IMR-90 (cell line): ENCODE measurements at regions not wholly inside any gene's neighbourhood (a gene's known extent, or its start where the extent isn't known, plus 50 kb on each side); places are given as distances from the start of the nearest gene placed in this dataset.

Source experiments
- ATAC-seq: fragments of 200-7000 bp; cut with Tn5 transposase; 2 replicates; pipeline ENCODE4 v1.9.1; 2020; ENCODE audit warnings: low read depth, mild to moderate bottlenecking, moderate library complexity
- BruUV-seq: library from RNA; stranded (reverse); fragments of 400-500 nt; replicated peaks from 2 replicates; lab custom pipeline; 2021; lab: Mats Ljungman, UMichigan
- CTCF ChIA-PET: fragments of 300-600 bp; formaldehyde crosslinking; extraction: SDS; loops from one replicate; lab custom pipeline; 2021; ENCODE audit warnings: antibody characterized with exemption; lab: Yijun Ruan, JAX
- POLR2A ChIA-PET: fragments of 300-600 bp; sonication (Branson Sonifier 250); formaldehyde crosslinking; loops from one replicate; lab custom pipeline; 2022; ENCODE audit warnings: antibody characterized with exemption; ENCODE audit not compliant: unreplicated experiment; lab: Charles Lee
- DNase-seq: peaks from one replicate; pipeline ENCODE4 v3.0.0; 2013
- H2AFZ ChIP-seq: replicated peaks from 2 replicates; pipeline ENCODE3; 2013; ENCODE audit warnings: low read length, mild to moderate bottlenecking; ENCODE audit not compliant: poor library complexity
- H2AK5ac ChIP-seq: 2 replicates; pipeline ENCODE4 v1.6.1; 2013; ENCODE audit warnings: low read depth, low read length, inconsistent platforms
- H2AK9ac ChIP-seq: replicated peaks from 2 replicates; pipeline ENCODE3; 2013; ENCODE audit warnings: mild to moderate bottlenecking, low read depth, low read length, moderate library complexity; ENCODE audit not compliant: poor library complexity
- H2BK120ac ChIP-seq: 2 replicates; pipeline ENCODE4 v1.6.1; 2013; ENCODE audit warnings: low read depth, low read length, inconsistent platforms
- H2BK15ac ChIP-seq: 3 replicates; pipeline ENCODE4 v1.6.1; 2013; ENCODE audit warnings: low read depth, low read length, inconsistent platforms
- H2BK20ac ChIP-seq: 2 replicates; pipeline ENCODE4 v1.6.1; 2013; ENCODE audit warnings: low read depth, mild to moderate bottlenecking, inconsistent platforms, low read length, moderate library complexity
- H2BK5ac ChIP-seq: 2 replicates; pipeline ENCODE4 v1.6.1; 2013; ENCODE audit warnings: mild to moderate bottlenecking, low read depth, low read length, inconsistent platforms; ENCODE audit not compliant: poor library complexity, severe bottlenecking
- H3K14ac ChIP-seq: replicated peaks from 2 replicates; pipeline ENCODE4 v1.6.1; 2013; ENCODE audit warnings: low read depth, low read length, inconsistent platforms
- H3K18ac ChIP-seq: 2 replicates; pipeline ENCODE4 v1.6.1; 2013; ENCODE audit warnings: low read depth, low read length, control low read depth
- H3K23ac ChIP-seq: 2 replicates; pipeline ENCODE4 v1.6.1; 2013; ENCODE audit warnings: low read depth, low read length, inconsistent platforms
- H3K27ac ChIP-seq: 2 replicates; pipeline ENCODE4 v1.5.1; 2013; ENCODE audit warnings: mild to moderate bottlenecking, control low read depth, low read length; ENCODE audit not compliant: insufficient read depth
- H3K27me3 ChIP-seq: 2 replicates; pipeline ENCODE4 v1.6.1; 2013; ENCODE audit warnings: low read length; ENCODE audit not compliant: control insufficient read depth, insufficient read depth
- H3K36me3 ChIP-seq: 2 replicates; pipeline ENCODE4 v1.6.1; 2013; ENCODE audit warnings: low read length, mixed read lengths; ENCODE audit not compliant: control insufficient read depth, insufficient read depth
- H3K4ac ChIP-seq: 2 replicates; pipeline ENCODE4 v1.6.1; 2013; ENCODE audit warnings: low read depth, low read length, inconsistent platforms
- H3K4me1 ChIP-seq: 2 replicates; pipeline ENCODE4 v1.6.1; 2013; ENCODE audit warnings: low read length, mixed read lengths; ENCODE audit not compliant: control insufficient read depth, insufficient read depth
- H3K4me2 ChIP-seq: 2 replicates; pipeline ENCODE4 v1.6.1; 2013; ENCODE audit warnings: low read depth, mild to moderate bottlenecking, control low read depth, low read length, moderate library complexity
- H3K4me3 ChIP-seq: 2 replicates; pipeline ENCODE4 v1.5.1; 2013; ENCODE audit warnings: low read depth, mild to moderate bottlenecking, control low read depth, low read length, moderate library complexity; ENCODE audit not compliant: insufficient read depth
- H3K56ac ChIP-seq: 2 replicates; pipeline ENCODE4 v1.6.1; 2013; ENCODE audit warnings: low read length, inconsistent platforms; ENCODE audit not compliant: insufficient read depth; ENCODE audit errors: extremely low read depth
- H3K79me1 ChIP-seq, 2 experiments: 2 replicates each; pipeline ENCODE4 v1.6.1; 2013; ENCODE audit warnings: low read length in 2 of 2, inconsistent platforms in 1 of 2, low read depth in 1 of 2
- H3K9ac ChIP-seq: 2 replicates; pipeline ENCODE4 v1.6.1; 2013; ENCODE audit warnings: low read depth, low read length, control low read depth
- H3K9me1 ChIP-seq: 2 replicates; pipeline ENCODE4 v1.6.1; 2013; ENCODE audit warnings: low read length, inconsistent platforms; ENCODE audit not compliant: insufficient read depth
- H3K9me3 ChIP-seq: 2 replicates; pipeline ENCODE4 v1.6.1; 2013; ENCODE audit warnings: low read length; ENCODE audit not compliant: control insufficient read depth, insufficient read depth
- H4K20me1 ChIP-seq: 2 replicates; pipeline ENCODE4 v1.6.1; 2013; ENCODE audit warnings: low read length, inconsistent platforms; ENCODE audit not compliant: insufficient read depth
- H4K5ac ChIP-seq: 2 replicates; pipeline ENCODE4 v1.6.1; 2013; ENCODE audit warnings: mild to moderate bottlenecking, low read depth, low read length, control low read depth
- H4K8ac ChIP-seq, 2 experiments: 2 replicates each; pipeline ENCODE4 v1.6.1; 2013; ENCODE audit warnings: low read depth in 2 of 2, low read length in 2 of 2, control low read depth in 1 of 2, inconsistent platforms in 1 of 2
- H4K91ac ChIP-seq: 2 replicates; pipeline ENCODE4 v1.6.1; 2013; ENCODE audit warnings: low read depth, low read length, inconsistent platforms; ENCODE audit not compliant: insufficient read depth
- BHLHE40 ChIP-seq: fragments of 150-350 bp; IDR thresholded peaks from 2 replicates; pipeline ENCODE4 v1.6.1; 2016; ENCODE audit warnings: mild to moderate bottlenecking, low read depth, low read length
- CEBPB ChIP-seq: IDR thresholded peaks from 2 replicates; pipeline ENCODE4 v1.6.1; 2012; ENCODE audit warnings: low read depth, low read length, improper control_type of control experiment
- CHD1 ChIP-seq: IDR thresholded peaks from 2 replicates; pipeline ENCODE4 v1.6.1; 2012; ENCODE audit warnings: low read depth, low read length, improper control_type of control experiment
- CTCF ChIP-seq: conservative IDR thresholded peaks from 2 replicates; pipeline ENCODE4 v1.5.1; 2012; ENCODE audit warnings: mild to moderate bottlenecking, low read depth, low read length, improper control_type of control experiment
- ELK1 ChIP-seq: fragments of 150-350 bp; IDR thresholded peaks from 2 replicates; pipeline ENCODE4 v1.6.1; 2016; ENCODE audit warnings: low read depth, mild to moderate bottlenecking, low read length, moderate library complexity, borderline replicate concordance
- FOS ChIP-seq: fragments of 150-350 bp; IDR thresholded peaks from 2 replicates; pipeline ENCODE4 v1.6.1; 2016; ENCODE audit warnings: low read depth, low read length
- MAFK ChIP-seq: IDR thresholded peaks from 2 replicates; pipeline ENCODE4 v1.6.1; 2012; ENCODE audit warnings: low read depth, low read length, improper control_type of control experiment
- MAZ ChIP-seq: IDR thresholded peaks from 2 replicates; pipeline ENCODE4 v1.6.1; 2012; ENCODE audit warnings: low read depth, mild to moderate bottlenecking, low read length, improper control_type of control experiment, moderate library complexity, borderline replicate concordance
- MXI1 ChIP-seq: IDR thresholded peaks from 2 replicates; pipeline ENCODE4 v1.6.1; 2012; ENCODE audit warnings: low read depth, mild to moderate bottlenecking, low read length, moderate library complexity, borderline replicate concordance
- NFE2L2 ChIP-seq: fragments of 150-350 bp; IDR thresholded peaks from 2 replicates; pipeline ENCODE4 v1.6.1; 2016; ENCODE audit warnings: low read depth, mild to moderate bottlenecking, low read length
- POLR2A ChIP-seq: IDR thresholded peaks from 2 replicates; pipeline ENCODE4 v1.6.1; 2012; ENCODE audit warnings: mild to moderate bottlenecking, low read depth, low read length
- RAD21 ChIP-seq: IDR thresholded peaks from 2 replicates; pipeline ENCODE4 v1.6.1; 2012; ENCODE audit warnings: low read length, improper control_type of control experiment
- RCOR1 ChIP-seq: IDR thresholded peaks from 2 replicates; pipeline ENCODE4 v1.6.1; 2012; ENCODE audit warnings: mild to moderate bottlenecking, low read length, improper control_type of control experiment; ENCODE audit not compliant: insufficient replicate concordance
- RFX5 ChIP-seq: IDR thresholded peaks from 2 replicates; pipeline ENCODE4 v1.8.0; 2012; ENCODE audit warnings: low read depth, mild to moderate bottlenecking, low read length, moderate library complexity
- SMC3 ChIP-seq: fragments of 150-350 bp; IDR thresholded peaks from 2 replicates; pipeline ENCODE4 v1.6.1; 2016; ENCODE audit warnings: low read depth, mild to moderate bottlenecking, antibody characterized with exemption, low read length, moderate library complexity
- USF2 ChIP-seq: fragments of 150-350 bp; IDR thresholded peaks from 2 replicates; pipeline ENCODE4 v1.6.1; 2017; ENCODE audit warnings: mild to moderate bottlenecking, antibody characterized with exemption, low read length, low read depth
- WGBS, 2 experiments: methylation state at CpG; one replicate each; pipeline versions ENCODE4 v1.1.5 to v1.1.7; 2013; ENCODE audit warnings: missing lambda C conversion rate in 2 of 2; ENCODE audit not compliant: insufficient read length in 1 of 2; ENCODE audit errors: extremely low coverage in 2 of 2; 5-methylcytosine and 5-hydroxymethylcytosine counted together
- dilution Hi-C: fragments of 300-500 bp; cut with HindIII; formaldehyde crosslinking; loops from one replicate; pipeline ENCODE4 v1.14.3; 2018; ENCODE audit warnings: low sequenced_read_pairs; ENCODE audit not compliant: unreplicated experiment
- in situ Hi-C: fragments of 300-500 bp; cut with MboI; formaldehyde crosslinking; loops from 3 replicates; pipeline ENCODE4 v1.14.3; 2019; ENCODE audit warnings: low sequenced_read_pairs, inconsistent platforms, mixed read lengths
- intact Hi-C: fragments of 100-400 bp; cut with micrococcal nuclease; formaldehyde crosslinking; loops from 2 replicates; pipeline ENCODE4 v1.10.0; 2022

GRCh38 chr6:142602972-142603371 lies 301.2 kb downstream of the ADGRG6 start:
- no peaks in the 10 kb centered on the region for H3K79me1 ChIP-seq
- H2BK20ac ChIP-seq: no peak overlapping the region
- no peak overlapping the region for H2BK15ac ChIP-seq
- H3K18ac ChIP-seq: no peak overlapping the region
- ATAC-seq: no peak
- H3K9me1 ChIP-seq: no peaks in the 10 kb centered on the region
- H2BK5ac ChIP-seq: no peak overlapping the region
- H3K14ac ChIP-seq: no peak overlapping the region
- dilution Hi-C loops (no loop called here), intact Hi-C loops (no loop called here), in situ Hi-C loops (no loop called here)
- H3K4me2 ChIP-seq: no peak overlapping the region
- H3K23ac ChIP-seq: no peak overlapping the region
- no peaks in the 10 kb centered on the region for H3K9me3 ChIP-seq
- no peak overlapping the region for H4K91ac ChIP-seq
- no peak overlapping the region for H3K4ac ChIP-seq
- H3K9ac ChIP-seq: no peak overlapping the region
- no peak overlapping the region for H3K56ac ChIP-seq
- H2AK5ac ChIP-seq: no peak overlapping the region
- no peak overlapping the region for H3K27ac ChIP-seq
- no peak overlapping the region for H4K8ac ChIP-seq
- no peaks in the 10 kb centered on the region for H3K36me3 ChIP-seq
- H4K20me1 ChIP-seq: no peaks in the 10 kb centered on the region
- ChIA-PET POLR2A (no interaction called here), CTCF (interaction anchor here (1.2 kb wide), 1 partner anchor 10 kb away, joined by 3 read pairs; no protein-coding TSS in a partner anchor)
- no peak overlapping the region for H3K4me3 ChIP-seq
- no peak for DNase-seq
- BruUV-seq: no TSS peak
- WGBS, 2 experiments: no CpG with 5 or more reads among the region's 3 CpGs
- H4K5ac ChIP-seq: no peak overlapping the region
- no peak overlapping the region for H2AFZ ChIP-seq
- no peaks in the 10 kb centered on the region; the same call in 1 of the 2 replicates for H3K27me3 ChIP-seq
- TF ChIP-seq USF2 (no peak), FOS (no peak), RCOR1 (no peak), MAFK (no peak), SMC3 (no peak), CTCF (no peak), POLR2A (no peak), ELK1 (no peak), MAZ (no peak), MXI1 (no peak), RAD21 (no peak), BHLHE40 (no peak), CHD1 (no peak), RFX5 (no peak), CEBPB (no peak), NFE2L2 (no peak)
- H3K4me1 ChIP-seq: no peaks in the 10 kb centered on the region; the same call in 1 of the 2 replicates
- H2BK120ac ChIP-seq: no peak overlapping the region
- no peak overlapping the region for H2AK9ac ChIP-seq
